A673 (cell line): ENCODE measurements at regions not wholly inside any gene's neighbourhood (a gene's known extent, or its start where the extent isn't known, plus 50 kb on each side); places are given as distances from the start of the nearest gene placed in this dataset.

Experiments used
- BruUV-seq: library from RNA; stranded (reverse); fragments of 400-500 nt; replicated peaks from 2 replicates; lab custom pipeline; 2021; lab: Mats Ljungman, UMichigan
- CTCF ChIA-PET: fragments of 300-600 bp; sonication (Branson Sonifier 250); formaldehyde crosslinking; loops from one replicate; lab custom pipeline; 2022; ENCODE audit warnings: antibody characterized with exemption; lab: Charles Lee
- POLR2A ChIA-PET: fragments of 300-600 bp; sonication (Branson Sonifier 250); formaldehyde crosslinking; loops from one replicate; lab custom pipeline; 2022; ENCODE audit warnings: antibody characterized with exemption; ENCODE audit not compliant: low non-redundant PET; lab: Charles Lee
- DNase-seq: peaks from one replicate; pipeline ENCODE4 v3.0.0-alpha.2; 2015; ENCODE audit warnings: low spot score
- H3K27ac ChIP-seq: fragments of 200-600 bp; sonication (generic); 2 replicates; pipeline ENCODE4 v1.5.1; 2016; ENCODE audit warnings: mixed run types, low read depth, mild to moderate bottlenecking, mixed read lengths, antibody characterized with exemption, low read length; ENCODE audit not compliant: poor library complexity, severe bottlenecking
- H3K27me3 ChIP-seq: fragments of 200-600 bp; sonication (generic); replicated peaks from 2 replicates; pipeline ENCODE4 v1.6.1; 2017; ENCODE audit warnings: mixed run types, low read depth, mild to moderate bottlenecking, mixed read lengths, antibody characterized with exemption, low read length; ENCODE audit not compliant: insufficient read depth, poor library complexity
- H3K36me3 ChIP-seq: fragments of 200-600 bp; sonication (generic); 2 replicates; pipeline ENCODE4 v1.6.1; 2016; ENCODE audit warnings: mixed run types, mild to moderate bottlenecking, mixed read lengths, antibody characterized with exemption, low read length; ENCODE audit not compliant: insufficient read depth, poor library complexity, severe bottlenecking
- H3K4me1 ChIP-seq: fragments of 200-600 bp; sonication (generic); 2 replicates; pipeline ENCODE4 v1.6.1; 2017; ENCODE audit warnings: mixed run types, mild to moderate bottlenecking, mixed read lengths, antibody characterized with exemption, low read length; ENCODE audit not compliant: insufficient read depth, poor library complexity, severe bottlenecking
- H3K4me3 ChIP-seq: fragments of 200-600 bp; sonication (generic); 2 replicates; pipeline ENCODE4 v1.5.1; 2016; ENCODE audit warnings: low read depth, mixed run types, mild to moderate bottlenecking, mixed read lengths, low read length; ENCODE audit not compliant: poor library complexity, severe bottlenecking
- H3K9me3 ChIP-seq: fragments of 200-600 bp; sonication (generic); 2 replicates; pipeline ENCODE4 v1.6.1; 2016; ENCODE audit warnings: mixed run types, low read depth, mild to moderate bottlenecking, mixed read lengths, antibody characterized with exemption, low read length; ENCODE audit not compliant: poor library complexity, severe bottlenecking
- CTCF ChIP-seq: fragments of 300-800, 200-600 bp; sonication (generic); conservative IDR thresholded peaks from 2 replicates; pipeline ENCODE4 v1.5.1; 2017; ENCODE audit warnings: low read depth, mild to moderate bottlenecking, antibody characterized with exemption, low read length, moderate library complexity, mixed read lengths
- EZH2 ChIP-seq: fragments of 200-600 bp; sonication (generic); IDR thresholded peaks from 2 replicates; pipeline ENCODE4 v1.6.1; 2017; ENCODE audit warnings: borderline replicate concordance, low read depth, mild to moderate bottlenecking, mixed read lengths, antibody characterized with exemption, low read length; ENCODE audit not compliant: poor library complexity, severe bottlenecking
- intact Hi-C: fragments of 100-400 bp; cut with micrococcal nuclease; formaldehyde crosslinking; loops from one replicate; pipeline ENCODE4 v1.10.0; 2022; ENCODE audit not compliant: unreplicated experiment

GRCh38 chr14:94921456-94921855, 151.5 kb upstream of the GSC start:
- POLR2A ChIA-PET: no interaction called here
- TF ChIP-seq EZH2 (no peak), CTCF (no peak)
- peaks cover 6% of the 10 kb centered on the region for H3K4me1 ChIP-seq
- H3K27me3 ChIP-seq: no peaks in the 10 kb centered on the region
- intact Hi-C loops: no loop called here
- H3K9me3 ChIP-seq: no peaks in the 10 kb centered on the region
- H3K36me3 ChIP-seq: no peaks in the 10 kb centered on the region
- BruUV-seq: no TSS peak
- DNase-seq: peak; percentile 38
- CTCF ChIA-PET: no interaction called here
- H3K4me3 ChIP-seq: no peak overlapping the region
- H3K27ac ChIP-seq: no peak overlapping the region

GRCh38 chr14:94919896-94920295, 150.0 kb upstream of the GSC start:
- ChIA-PET CTCF (no interaction called here), POLR2A (no interaction called here)
- H3K4me3 ChIP-seq: no peak overlapping the region
- peaks cover 6% of the 10 kb centered on the region for H3K4me1 ChIP-seq
- no peaks in the 10 kb centered on the region for H3K27me3 ChIP-seq
- no peaks in the 10 kb centered on the region for H3K36me3 ChIP-seq
- intact Hi-C loops: no loop called here
- no peaks in the 10 kb centered on the region for H3K9me3 ChIP-seq
- DNase-seq: no peak
- H3K27ac ChIP-seq: no peak overlapping the region
- TF ChIP-seq EZH2 (no peak), CTCF (no peak)
- BruUV-seq: no TSS peak

- Histone ChIP-seq H3K36me3 (no peaks in the 10 kb centered on the region), H3K4me1 (peaks cover 6% of the 10 kb centered on the region), H3K27me3 (no peaks in the 10 kb centered on the region), H3K27ac (no peak overlapping the region), H3K4me3 (no peak overlapping the region), H3K9me3 (no peaks in the 10 kb centered on the region)
- no peak for TF ChIP-seq EZH2
- no peak for TF ChIP-seq CTCF
- BruUV-seq: no TSS peak
- CTCF ChIA-PET: no interaction called here
- no peak for DNase-seq
- POLR2A ChIA-PET: no interaction called here
- intact Hi-C loops: no loop called here
Measured at GRCh38 chr14:94918896-94919295, 149.0 kb upstream of the GSC start.
